OCI-LY3 (cell line): ENCODE measurements at regions not wholly inside any gene's neighbourhood (a gene's known extent, or its start where the extent isn't known, plus 50 kb on each side); places are given as distances from the start of the nearest gene placed in this dataset.

ENCODE experiments used
- H2AFZ ChIP-seq: fragments of 200-600, 300-600 bp; shearing (Covaris generic); 2 replicates; pipeline ENCODE4 v1.6.0; 2014; ENCODE audit warnings: antibody characterized with exemption, low read depth, low read length
- H3K27ac ChIP-seq: fragments of 200-600, 300-600 bp; sonication (generic); 2 replicates; pipeline ENCODE4 v1.5.1; 2014; ENCODE audit warnings: mild to moderate bottlenecking, low read length, moderate library complexity, mixed read lengths
- H3K27me3 ChIP-seq: fragments of 200-600, 300-600 bp; sonication (generic); 2 replicates; pipeline ENCODE4 v1.6.1; 2014; ENCODE audit warnings: low read depth, low read length, mixed read lengths
- H3K36me3 ChIP-seq: fragments of 200-600, 300-600 bp; sonication (generic); replicated peaks from 2 replicates; pipeline ENCODE3; 2014; ENCODE audit warnings: low read depth, low read length, mixed read lengths
- H3K4me1 ChIP-seq: fragments of 300-600, 200-600 bp; sonication (generic); 2 replicates; pipeline ENCODE4 v1.6.1; 2014; ENCODE audit warnings: low read length, mixed read lengths
- H3K4me2 ChIP-seq: fragments of 200-600, 300-600 bp; sonication (generic); 2 replicates; pipeline ENCODE4 v1.6.1; 2014; ENCODE audit warnings: low read length, mixed read lengths
- H3K4me3 ChIP-seq: fragments of 300-600, 200-600 bp; sonication (generic); 2 replicates; pipeline ENCODE4 v1.5.1; 2014; ENCODE audit warnings: antibody characterized with exemption, mild to moderate bottlenecking, low read length, moderate library complexity
- H3K79me2 ChIP-seq: fragments of 300-600, 200-600 bp; shearing (Covaris generic); 2 replicates; pipeline ENCODE4 v1.6.1; 2014; ENCODE audit warnings: mild to moderate bottlenecking, low read length, mixed read lengths
- H3K9ac ChIP-seq: fragments of 300-600, 200-600 bp; shearing (Covaris generic); 2 replicates; pipeline ENCODE4 v1.6.0; 2014; ENCODE audit warnings: mild to moderate bottlenecking, low read length, moderate library complexity
- H3K9me3 ChIP-seq: fragments of 200-600, 300-600 bp; shearing (Covaris generic); 2 replicates; pipeline ENCODE4 v1.6.1; 2014; ENCODE audit warnings: low read length, mixed read lengths; ENCODE audit not compliant: insufficient read depth
- H4K20me1 ChIP-seq: fragments of 200-600, 300-600 bp; sonication (generic); 2 replicates; pipeline ENCODE4 v1.6.1; 2016; ENCODE audit warnings: low read length, mixed read lengths; ENCODE audit not compliant: insufficient read depth
- EZH2phosphoT487 ChIP-seq: fragments of 200-600 bp; shearing (Covaris generic); IDR thresholded peaks from 2 replicates; pipeline ENCODE4 v1.6.1; 2018; ENCODE audit warnings: antibody characterized with exemption, mixed run types, low read depth
- TF ChIP-seq, protein P1 (sequence below): fragments of 200-600, 300-600 bp; sonication (generic); IDR thresholded peaks from 2 replicates; pipeline ENCODE4 v1.5.1; 2014; ENCODE audit warnings: antibody characterized with exemption, low read length, low read depth

- Histone ChIP-seq H3K79me2 (no peaks in the 10 kb centered on the region), H2AFZ (no peak overlapping the region), H3K9me3 (no peaks in the 10 kb centered on the region), H4K20me1 (no peaks in the 10 kb centered on the region), H3K27ac (no peak overlapping the region), H3K9ac (no peak overlapping the region), H3K4me2 (no peak overlapping the region), H3K27me3 (no peaks in the 10 kb centered on the region), H3K36me3 (no peaks in the 10 kb centered on the region), H3K4me1 (peaks cover 30% of the 10 kb centered on the region), H3K4me3 (no peak overlapping the region)
- TF ChIP-seq, protein P1, sequence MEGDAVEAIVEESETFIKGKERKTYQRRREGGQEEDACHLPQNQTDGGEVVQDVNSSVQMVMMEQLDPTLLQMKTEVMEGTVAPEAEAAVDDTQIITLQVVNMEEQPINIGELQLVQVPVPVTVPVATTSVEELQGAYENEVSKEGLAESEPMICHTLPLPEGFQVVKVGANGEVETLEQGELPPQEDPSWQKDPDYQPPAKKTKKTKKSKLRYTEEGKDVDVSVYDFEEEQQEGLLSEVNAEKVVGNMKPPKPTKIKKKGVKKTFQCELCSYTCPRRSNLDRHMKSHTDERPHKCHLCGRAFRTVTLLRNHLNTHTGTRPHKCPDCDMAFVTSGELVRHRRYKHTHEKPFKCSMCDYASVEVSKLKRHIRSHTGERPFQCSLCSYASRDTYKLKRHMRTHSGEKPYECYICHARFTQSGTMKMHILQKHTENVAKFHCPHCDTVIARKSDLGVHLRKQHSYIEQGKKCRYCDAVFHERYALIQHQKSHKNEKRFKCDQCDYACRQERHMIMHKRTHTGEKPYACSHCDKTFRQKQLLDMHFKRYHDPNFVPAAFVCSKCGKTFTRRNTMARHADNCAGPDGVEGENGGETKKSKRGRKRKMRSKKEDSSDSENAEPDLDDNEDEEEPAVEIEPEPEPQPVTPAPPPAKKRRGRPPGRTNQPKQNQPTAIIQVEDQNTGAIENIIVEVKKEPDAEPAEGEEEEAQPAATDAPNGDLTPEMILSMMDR, result peak; percentile 50
- TF ChIP-seq EZH2phosphoT487, result no peak
Observed at GRCh38 chr2:62410015-62410453, 96.0 kb downstream of the TMEM17 start.

DNA sequence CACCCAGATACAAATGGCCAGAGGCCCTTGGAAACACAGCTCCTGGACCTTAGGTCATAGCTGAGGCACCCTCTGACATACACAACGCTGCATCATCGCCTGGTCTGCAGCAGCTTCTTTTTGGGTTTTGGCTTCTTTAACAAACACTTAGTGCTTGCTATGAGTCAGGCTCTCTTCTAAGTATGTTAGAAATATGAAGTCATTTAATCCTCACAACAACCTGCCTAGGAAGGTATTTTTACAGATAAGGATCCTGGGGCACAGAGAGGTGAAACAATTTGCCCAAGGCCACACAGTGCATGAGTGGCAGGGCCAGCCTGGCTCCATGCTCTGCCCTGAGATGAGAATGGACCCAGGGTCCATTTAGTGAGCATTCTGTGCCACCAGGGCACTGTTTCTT lies 96.6 kb downstream of the TMEM17 start:
- Histone ChIP-seq H3K27ac (no peak overlapping the region), H2AFZ (no peak overlapping the region), H3K9me3 (no peaks in the 10 kb centered on the region), H3K4me1 (peaks cover 25% of the 10 kb centered on the region), H3K4me3 (no peak overlapping the region), H3K27me3 (no peaks in the 10 kb centered on the region), H3K36me3 (no peaks in the 10 kb centered on the region), H4K20me1 (no peaks in the 10 kb centered on the region), H3K79me2 (no peaks in the 10 kb centered on the region), H3K4me2 (no peak overlapping the region), H3K9ac (no peak overlapping the region)
- no peak for TF ChIP-seq EZH2phosphoT487

DNA sequence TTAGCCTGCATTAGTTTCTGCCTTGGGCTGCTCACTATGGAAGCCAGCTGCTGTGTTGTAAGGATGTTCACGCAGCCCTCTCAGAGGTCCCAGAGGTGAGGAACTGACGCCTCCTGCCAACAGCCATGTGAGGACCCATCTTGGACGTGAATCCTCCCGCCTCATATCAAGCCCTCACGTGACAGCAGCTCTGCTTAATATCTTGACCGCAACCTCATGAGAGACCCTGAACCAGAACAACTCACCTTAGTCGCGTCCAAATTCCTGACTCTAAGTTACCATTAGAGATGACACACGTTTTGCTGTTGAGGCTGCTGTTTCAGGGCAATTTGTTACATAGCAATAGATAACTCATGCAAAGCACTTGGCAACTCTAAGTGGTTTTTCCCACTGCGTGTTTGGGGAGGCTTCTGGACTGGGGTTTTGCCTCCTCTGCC lies 97.7 kb downstream of the TMEM17 start:
- Histone ChIP-seq H2AFZ (no peak overlapping the region), H3K27ac (no peak overlapping the region), H3K9me3 (no peaks in the 10 kb centered on the region), H3K4me2 (peak overlapping the region; percentile 2; the same call in 1 of the 2 replicates), H3K4me3 (no peak overlapping the region), H3K27me3 (no peaks in the 10 kb centered on the region), H3K36me3 (no peaks in the 10 kb centered on the region), H4K20me1 (no peaks in the 10 kb centered on the region), H3K4me1 (peaks cover 25% of the 10 kb centered on the region), H3K9ac (no peak overlapping the region), H3K79me2 (no peaks in the 10 kb centered on the region)
- TF ChIP-seq, protein P1, result no peak
- TF ChIP-seq EZH2phosphoT487, result no peak

DNA sequence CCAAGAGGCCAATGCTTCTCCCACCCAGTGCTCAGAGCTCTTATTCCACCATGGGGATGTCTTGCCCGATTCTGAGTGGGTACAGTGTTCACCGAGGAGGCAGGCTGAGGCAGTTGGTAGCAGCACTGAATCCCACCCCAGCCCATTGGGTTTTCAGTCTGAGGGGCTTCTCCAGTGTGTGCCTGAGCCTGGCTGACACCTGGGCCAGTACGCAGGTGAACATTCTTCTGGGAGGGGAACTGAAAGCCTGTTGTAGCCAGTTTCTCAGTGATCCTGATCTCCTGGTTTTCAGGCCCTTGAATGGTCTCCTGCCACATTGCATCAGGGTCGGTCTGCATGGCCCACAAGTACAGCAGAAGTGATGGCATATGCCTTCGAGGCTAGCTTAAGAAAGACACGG lies 98.2 kb downstream of the TMEM17 start:
- no peak overlapping the region for H3K4me3 ChIP-seq
- H3K9me3 ChIP-seq, result no peaks in the 10 kb centered on the region
- H3K79me2 ChIP-seq, result no peaks in the 10 kb centered on the region
- H3K36me3 ChIP-seq, result no peaks in the 10 kb centered on the region
- no peaks in the 10 kb centered on the region for H4K20me1 ChIP-seq
- H3K27me3 ChIP-seq, result no peaks in the 10 kb centered on the region
- peaks cover 25% of the 10 kb centered on the region for H3K4me1 ChIP-seq
- H3K4me2 ChIP-seq, result 0 out of 2 replicates have a peak overlapping the region, but pooled peaks have one; percentile 2
- TF ChIP-seq, protein P1, result no peak
- no peak for TF ChIP-seq EZH2phosphoT487
- H3K27ac ChIP-seq, result no peak overlapping the region
- no peak overlapping the region for H3K9ac ChIP-seq
- H2AFZ ChIP-seq, result no peak overlapping the region
